Endodermal cell (in vitro differentiated cells): ENCODE measurements at regions not wholly inside any gene's neighbourhood (a gene's known extent, or its start where the extent isn't known, plus 50 kb on each side); places are given as distances from the start of the nearest gene placed in this dataset.

ENCODE experiments used
- DNase-seq: peaks from one replicate; pipeline ENCODE4 v3.0.0-alpha.2; 2017
- H3K27ac ChIP-seq: 2 replicates; pipeline ENCODE4 v1.5.1; 2013; ENCODE audit warnings: mild to moderate bottlenecking, low read depth, low read length, moderate library complexity
- H3K27me3 ChIP-seq: 2 replicates; pipeline ENCODE4 v1.6.1; 2013; ENCODE audit warnings: mild to moderate bottlenecking, low read length, moderate library complexity; ENCODE audit not compliant: insufficient read depth, control insufficient read depth, poor library complexity, severe bottlenecking
- H3K36me3 ChIP-seq: 2 replicates; pipeline ENCODE4 v1.7.0; 2013; ENCODE audit warnings: mild to moderate bottlenecking, low read length, moderate library complexity; ENCODE audit not compliant: control insufficient read depth, insufficient read depth
- H3K4me1 ChIP-seq: one replicate; pipeline ENCODE4 v1.7.0; 2013; ENCODE audit warnings: low read length; ENCODE audit not compliant: control insufficient read depth, insufficient read depth
- H3K4me3 ChIP-seq: 2 replicates; pipeline ENCODE4 v1.5.1; 2013; ENCODE audit warnings: mild to moderate bottlenecking, low read length, moderate library complexity
- H3K9ac ChIP-seq: 2 replicates; pipeline ENCODE4 v1.6.1; 2013; ENCODE audit warnings: mild to moderate bottlenecking, low read length, moderate library complexity; ENCODE audit not compliant: poor library complexity, severe bottlenecking; ENCODE audit errors: extremely low read depth
- H3K9me3 ChIP-seq: 2 replicates; pipeline ENCODE4 v1.6.1; 2013; ENCODE audit warnings: mild to moderate bottlenecking, low read length, moderate library complexity; ENCODE audit not compliant: control insufficient read depth
- H3K27ac Mint-ChIP-seq: 2 replicates; pipeline ENCODE4 v1.8.0; 2020; ENCODE audit warnings: mixed read lengths
- H3K27me3 Mint-ChIP-seq: 2 replicates; pipeline ENCODE4 v1.8.0; 2021; ENCODE audit warnings: mild to moderate bottlenecking, mixed read lengths; ENCODE audit not compliant: insufficient read depth
- H3K36me3 Mint-ChIP-seq: 2 replicates; pipeline ENCODE4 v1.8.0; 2020; ENCODE audit warnings: low read depth, mixed read lengths
- H3K4me1 Mint-ChIP-seq: 2 replicates; pipeline ENCODE4 v1.8.0; 2020; ENCODE audit warnings: mixed read lengths
- H3K4me3 Mint-ChIP-seq: 2 replicates; pipeline ENCODE4 v1.8.0; 2020; ENCODE audit warnings: mild to moderate bottlenecking, moderate library complexity, mixed read lengths
- H3K9me3 Mint-ChIP-seq: 2 replicates; pipeline ENCODE4 v1.8.0; 2020; ENCODE audit warnings: mild to moderate bottlenecking, mixed read lengths
- WGBS, 2 experiments: methylation state at CpG; one replicate each; pipeline versions ENCODE4 v1.1.5 to v1.1.7; 2013; ENCODE audit warnings: missing lambda C conversion rate in 2 of 2, mixed read lengths in 1 of 2; ENCODE audit not compliant: insufficient coverage in 1 of 2, insufficient read length in 1 of 2; 5-methylcytosine and 5-hydroxymethylcytosine counted together
- TF ChIP-seq, protein P1 (sequence below): fragments of 200-600 bp; sonication (generic); conservative IDR thresholded peaks from 2 replicates; pipeline ENCODE4 v1.5.0; 2021; ENCODE audit warnings: antibody characterized with exemption, mild to moderate bottlenecking

GRCh38 chr2:204315236-204315662, 230.0 kb upstream of the PARD3B start:
- no peak overlapping the region for H3K27ac Mint-ChIP-seq
- no peak overlapping the region for H3K4me3 Mint-ChIP-seq
- no peak for DNase-seq
- 81 to 92% methylated on average over 12 to 13 of the region's 13 CpGs for WGBS, 2 experiments
- Histone ChIP-seq H3K36me3 (no peaks in the 10 kb centered on the region), H3K4me1 (peaks cover 10% of the 10 kb centered on the region), H3K9ac (no peak overlapping the region), H3K9me3 (no peaks in the 10 kb centered on the region), H3K27me3 (no peaks in the 10 kb centered on the region), H3K27ac (no peak overlapping the region), H3K4me3 (no peak overlapping the region)
- H3K9me3 Mint-ChIP-seq, result no peaks in the 10 kb centered on the region
- no peaks in the 10 kb centered on the region for H3K27me3 Mint-ChIP-seq
- H3K4me1 Mint-ChIP-seq, result peaks cover 32% of the 10 kb centered on the region
- TF ChIP-seq, protein P1, sequence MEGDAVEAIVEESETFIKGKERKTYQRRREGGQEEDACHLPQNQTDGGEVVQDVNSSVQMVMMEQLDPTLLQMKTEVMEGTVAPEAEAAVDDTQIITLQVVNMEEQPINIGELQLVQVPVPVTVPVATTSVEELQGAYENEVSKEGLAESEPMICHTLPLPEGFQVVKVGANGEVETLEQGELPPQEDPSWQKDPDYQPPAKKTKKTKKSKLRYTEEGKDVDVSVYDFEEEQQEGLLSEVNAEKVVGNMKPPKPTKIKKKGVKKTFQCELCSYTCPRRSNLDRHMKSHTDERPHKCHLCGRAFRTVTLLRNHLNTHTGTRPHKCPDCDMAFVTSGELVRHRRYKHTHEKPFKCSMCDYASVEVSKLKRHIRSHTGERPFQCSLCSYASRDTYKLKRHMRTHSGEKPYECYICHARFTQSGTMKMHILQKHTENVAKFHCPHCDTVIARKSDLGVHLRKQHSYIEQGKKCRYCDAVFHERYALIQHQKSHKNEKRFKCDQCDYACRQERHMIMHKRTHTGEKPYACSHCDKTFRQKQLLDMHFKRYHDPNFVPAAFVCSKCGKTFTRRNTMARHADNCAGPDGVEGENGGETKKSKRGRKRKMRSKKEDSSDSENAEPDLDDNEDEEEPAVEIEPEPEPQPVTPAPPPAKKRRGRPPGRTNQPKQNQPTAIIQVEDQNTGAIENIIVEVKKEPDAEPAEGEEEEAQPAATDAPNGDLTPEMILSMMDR, result no peak
- H3K36me3 Mint-ChIP-seq, result no peaks in the 10 kb centered on the region

GRCh38 chr2:204317640-204318039, 227.6 kb upstream of the PARD3B start:
- peaks cover 21% of the 10 kb centered on the region for H3K4me1 Mint-ChIP-seq
- no peak overlapping the region for H3K27ac Mint-ChIP-seq
- H3K4me3 ChIP-seq, result no peak overlapping the region
- H3K36me3 Mint-ChIP-seq, result no peaks in the 10 kb centered on the region
- H3K9me3 Mint-ChIP-seq, result no peaks in the 10 kb centered on the region
- no peaks in the 10 kb centered on the region for H3K36me3 ChIP-seq
- WGBS, 2 experiments, result 93 to 100% methylated on average over 5 of the region's 5 CpGs
- H3K27me3 ChIP-seq, result no peaks in the 10 kb centered on the region
- H3K4me1 ChIP-seq, result peaks cover 13% of the 10 kb centered on the region
- no peak overlapping the region for H3K4me3 Mint-ChIP-seq
- no peak overlapping the region for H3K27ac ChIP-seq
- TF ChIP-seq, protein P1, result no peak
- no peak for DNase-seq
- H3K9me3 ChIP-seq, result no peaks in the 10 kb centered on the region
- no peak overlapping the region for H3K9ac ChIP-seq
- no peaks in the 10 kb centered on the region for H3K27me3 Mint-ChIP-seq

GRCh38 chr2:204321027-204321800, 224.1 kb upstream of the PARD3B start:
- no peak overlapping the region for H3K27ac ChIP-seq
- TF ChIP-seq, protein P1, result no peak
- no peaks in the 10 kb centered on the region for H3K27me3 ChIP-seq
- DNase-seq, result no peak
- Mint-ChIP-seq H3K27me3 (no peaks in the 10 kb centered on the region), H3K4me1 (peaks cover 16% of the 10 kb centered on the region), H3K36me3 (no peaks in the 10 kb centered on the region), H3K4me3 (no peak overlapping the region), H3K27ac (no peak overlapping the region), H3K9me3 (no peaks in the 10 kb centered on the region)
- H3K4me1 ChIP-seq, result peaks cover 3% of the 10 kb centered on the region
- H3K9me3 ChIP-seq, result no peaks in the 10 kb centered on the region
- no peak overlapping the region for H3K4me3 ChIP-seq
- no peaks in the 10 kb centered on the region for H3K36me3 ChIP-seq
- WGBS, 2 experiments, result 85 to 88% methylated on average over 8 to 10 of the region's 10 CpGs
- H3K9ac ChIP-seq, result no peak overlapping the region
